ENCODE measurements at regions not wholly inside any gene's neighbourhood (a gene's known extent, or its start where the extent isn't known, plus 50 kb on each side); places are given as distances from the start of the nearest gene placed in this dataset.

DNA sequence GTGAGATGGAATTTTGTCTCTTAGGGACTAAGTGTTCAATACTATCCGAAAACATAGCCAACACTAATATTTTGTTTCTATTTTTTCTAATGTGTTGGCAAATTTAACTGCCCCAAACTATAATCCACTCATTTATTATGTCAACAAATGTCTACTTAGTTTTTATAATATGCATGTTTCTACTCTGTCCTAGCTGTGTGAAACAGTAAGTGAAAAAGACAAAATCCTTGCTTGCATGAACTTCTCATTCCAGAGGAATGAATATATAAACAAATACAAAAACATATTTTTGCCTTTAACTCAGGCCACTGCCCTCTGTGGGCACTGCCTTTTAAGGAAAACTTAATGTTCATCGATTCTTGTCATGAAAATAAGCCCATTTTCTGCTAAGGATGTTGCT, 1275.4 kb upstream of the CDH18 start:
- WGBS, result 74% methylated on average over 2 of the region's 2 CpGs
- H3K9me3 ChIP-seq, result no peaks in the 10 kb centered on the region
- TF ChIP-seq, protein P1, sequence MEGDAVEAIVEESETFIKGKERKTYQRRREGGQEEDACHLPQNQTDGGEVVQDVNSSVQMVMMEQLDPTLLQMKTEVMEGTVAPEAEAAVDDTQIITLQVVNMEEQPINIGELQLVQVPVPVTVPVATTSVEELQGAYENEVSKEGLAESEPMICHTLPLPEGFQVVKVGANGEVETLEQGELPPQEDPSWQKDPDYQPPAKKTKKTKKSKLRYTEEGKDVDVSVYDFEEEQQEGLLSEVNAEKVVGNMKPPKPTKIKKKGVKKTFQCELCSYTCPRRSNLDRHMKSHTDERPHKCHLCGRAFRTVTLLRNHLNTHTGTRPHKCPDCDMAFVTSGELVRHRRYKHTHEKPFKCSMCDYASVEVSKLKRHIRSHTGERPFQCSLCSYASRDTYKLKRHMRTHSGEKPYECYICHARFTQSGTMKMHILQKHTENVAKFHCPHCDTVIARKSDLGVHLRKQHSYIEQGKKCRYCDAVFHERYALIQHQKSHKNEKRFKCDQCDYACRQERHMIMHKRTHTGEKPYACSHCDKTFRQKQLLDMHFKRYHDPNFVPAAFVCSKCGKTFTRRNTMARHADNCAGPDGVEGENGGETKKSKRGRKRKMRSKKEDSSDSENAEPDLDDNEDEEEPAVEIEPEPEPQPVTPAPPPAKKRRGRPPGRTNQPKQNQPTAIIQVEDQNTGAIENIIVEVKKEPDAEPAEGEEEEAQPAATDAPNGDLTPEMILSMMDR (IDR thresholded peaks at IDR 0.05), result no peak
- DNase-seq (ENCODE audit: low spot score in 2 of 2), result no peak
- no peak overlapping the region for H3K27ac ChIP-seq
- H3K27me3 ChIP-seq, result no peaks in the 10 kb centered on the region
- H3K4me1 ChIP-seq, result no peaks in the 10 kb centered on the region
- H3K36me3 ChIP-seq, result no peaks in the 10 kb centered on the region
- H3K4me3 ChIP-seq, result no peak overlapping the region

DNA sequence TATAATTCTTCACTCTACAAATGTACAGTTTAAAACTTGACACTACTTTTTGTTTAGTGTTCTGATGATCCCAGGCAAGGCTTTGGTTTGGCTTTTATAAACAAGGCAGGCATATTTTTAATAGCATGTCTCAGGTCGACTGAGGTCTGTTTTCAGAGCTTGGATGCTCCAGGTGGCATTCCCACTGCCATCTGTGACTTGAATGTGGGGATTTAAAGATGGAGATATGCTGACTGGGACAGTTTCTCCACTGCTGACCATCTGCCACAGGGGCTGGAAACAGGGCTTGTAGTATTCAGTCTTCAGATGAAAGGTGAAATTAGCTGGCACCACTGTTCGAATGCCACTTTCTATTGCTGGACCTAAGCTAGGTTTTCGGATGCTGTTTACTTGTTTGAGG, 1266.2 kb upstream of the CDH18 start:
- H3K4me1 ChIP-seq, result no peaks in the 10 kb centered on the region
- 66% methylated on average over 3 of the region's 3 CpGs for WGBS
- H3K27ac ChIP-seq, result no peak overlapping the region
- no peaks in the 10 kb centered on the region for H3K27me3 ChIP-seq
- DNase-seq (ENCODE audit: low spot score in 2 of 2), result no peak
- no peaks in the 10 kb centered on the region for H3K36me3 ChIP-seq
- no peak overlapping the region for H3K4me3 ChIP-seq
- TF ChIP-seq POLR2A (IDR thresholded peaks at IDR 0.05) (no peak), EP300 (IDR thresholded peaks at IDR 0.05) (no peak), POLR2AphosphoS5 (IDR thresholded peaks at IDR 0.05) (no peak)
- TF ChIP-seq, protein P1 (IDR thresholded peaks at IDR 0.05), result no peak
- H3K9me3 ChIP-seq, result peaks cover 4% of the 10 kb centered on the region

DNA sequence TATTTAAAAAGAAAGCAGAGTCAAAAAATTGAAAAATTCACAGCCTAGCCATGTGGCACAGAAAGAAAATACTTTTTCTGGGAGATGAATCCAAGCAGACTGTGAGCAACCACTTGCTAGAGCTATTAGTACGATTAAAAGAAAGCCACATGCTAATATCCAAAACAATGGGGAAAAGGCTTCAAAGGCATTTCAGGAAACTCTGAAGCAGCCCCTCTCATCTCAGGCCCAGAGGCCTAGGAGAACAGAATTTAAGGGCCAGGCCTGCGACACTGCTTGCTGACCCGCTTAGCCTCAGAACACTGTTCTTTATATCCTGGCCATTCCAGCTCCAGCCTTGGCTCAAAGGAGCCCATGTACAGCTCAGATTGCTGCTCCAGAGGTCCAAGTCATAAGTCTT, 1257.0 kb upstream of the CDH18 start:
- DNase-seq (ENCODE audit: low spot score in 2 of 2), result no peak
- TF ChIP-seq POLR2A (IDR thresholded peaks at IDR 0.05), result no peak
- TF ChIP-seq EP300 (IDR thresholded peaks at IDR 0.05), result no peak
- no peak for TF ChIP-seq POLR2AphosphoS5 (IDR thresholded peaks at IDR 0.05)
- TF ChIP-seq, protein P1 (IDR thresholded peaks at IDR 0.05), result no peak
- no peak overlapping the region for H3K27ac ChIP-seq
- H3K4me1 ChIP-seq, result no peaks in the 10 kb centered on the region
- H3K9me3 ChIP-seq, result no peaks in the 10 kb centered on the region
- 53% methylated on average over 3 of the region's 3 CpGs for WGBS
- H3K36me3 ChIP-seq, result no peaks in the 10 kb centered on the region
- H3K4me3 ChIP-seq, result no peak overlapping the region
- no peaks in the 10 kb centered on the region for H3K27me3 ChIP-seq

DNA sequence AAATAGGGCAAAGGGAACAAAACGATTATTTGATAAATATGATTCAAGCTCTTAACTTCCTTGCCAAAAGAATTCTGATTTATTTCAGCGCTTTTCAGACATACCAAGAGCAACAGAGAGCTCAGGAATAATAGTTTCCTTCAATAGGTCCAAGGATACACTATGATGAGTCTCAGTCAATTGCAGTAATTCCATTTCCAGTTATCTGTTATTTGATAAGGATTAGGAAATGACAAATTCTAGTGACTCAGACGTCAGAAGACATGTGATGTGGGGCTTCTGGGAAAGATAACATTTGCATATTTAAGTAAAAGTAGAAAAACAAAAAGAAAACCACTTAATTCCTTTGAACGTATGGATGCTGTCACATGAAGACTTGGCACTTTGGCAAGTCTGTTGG, 1250.8 kb upstream of the CDH18 start:
- H3K4me3 ChIP-seq, result no peak overlapping the region
- no peaks in the 10 kb centered on the region for H3K4me1 ChIP-seq
- no peak for TF ChIP-seq POLR2AphosphoS5 (IDR thresholded peaks at IDR 0.05)
- TF ChIP-seq POLR2A (IDR thresholded peaks at IDR 0.05), result no peak
- TF ChIP-seq, protein P1 (IDR thresholded peaks at IDR 0.05), result no peak
- TF ChIP-seq EP300 (IDR thresholded peaks at IDR 0.05), result no peak
- H3K27ac ChIP-seq, result no peak overlapping the region
- DNase-seq (ENCODE audit: low spot score in 2 of 2), result no peak
- H3K36me3 ChIP-seq, result no peaks in the 10 kb centered on the region
- 72% methylated on average over 4 of the region's 4 CpGs for WGBS
- H3K9me3 ChIP-seq, result no peaks in the 10 kb centered on the region
- H3K27me3 ChIP-seq, result no peaks in the 10 kb centered on the region

DNA sequence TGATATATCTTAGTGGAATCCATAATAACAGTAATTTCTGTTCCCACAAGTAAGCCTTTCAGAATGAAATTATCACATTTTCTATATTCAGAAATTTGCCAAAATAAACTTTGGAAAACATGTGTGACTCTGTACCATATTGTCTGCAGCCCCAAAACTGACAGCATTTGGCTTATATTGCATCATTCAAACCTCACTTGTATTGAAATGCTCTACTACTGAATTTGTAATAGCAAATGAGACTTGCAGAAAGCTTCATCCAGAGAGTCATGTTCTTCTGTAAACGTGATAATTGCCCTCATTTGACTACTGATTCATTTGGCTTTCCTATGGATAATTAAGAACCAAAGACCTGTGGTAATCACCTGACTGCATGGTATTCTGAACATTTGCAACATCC, 1249.5 kb upstream of the CDH18 start:
- no peaks in the 10 kb centered on the region for H3K4me1 ChIP-seq
- DNase-seq (ENCODE audit: low spot score in 2 of 2), result no peak
- H3K4me3 ChIP-seq, result no peak overlapping the region
- no peak overlapping the region for H3K27ac ChIP-seq
- H3K36me3 ChIP-seq, result no peaks in the 10 kb centered on the region
- TF ChIP-seq POLR2A (IDR thresholded peaks at IDR 0.05), result no peak
- no peak for TF ChIP-seq EP300 (IDR thresholded peaks at IDR 0.05)
- no peak for TF ChIP-seq POLR2AphosphoS5 (IDR thresholded peaks at IDR 0.05)
- H3K9me3 ChIP-seq, result no peaks in the 10 kb centered on the region
- 18% methylated on average over 1 of the region's 1 CpG for WGBS
- no peaks in the 10 kb centered on the region for H3K27me3 ChIP-seq

DNA sequence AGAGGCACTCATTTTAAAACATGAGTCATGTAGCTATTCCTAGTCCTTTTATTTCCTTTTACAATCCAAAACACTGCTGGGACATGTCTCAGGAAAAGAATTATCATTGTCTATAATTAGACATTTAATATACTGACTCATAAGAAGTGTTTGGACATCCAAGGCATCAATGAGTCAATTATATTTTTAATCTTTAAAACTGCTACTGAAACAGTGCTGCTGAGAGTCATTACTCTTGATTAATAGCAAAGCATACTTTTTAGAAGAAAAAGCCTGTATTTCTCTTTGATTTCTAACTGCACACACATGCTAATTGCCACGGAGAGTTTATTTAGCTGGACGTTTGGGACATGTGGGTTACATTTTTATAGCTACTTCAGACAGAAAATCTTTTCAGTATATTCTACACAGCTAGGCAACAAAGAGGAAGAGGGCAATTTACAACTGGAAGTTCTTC, 1249.0 kb upstream of the CDH18 start:
- no peak overlapping the region for H3K27ac ChIP-seq
- no peak overlapping the region for H3K4me3 ChIP-seq
- H3K36me3 ChIP-seq, result no peaks in the 10 kb centered on the region
- no peaks in the 10 kb centered on the region for H3K27me3 ChIP-seq
- no peak for DNase-seq (ENCODE audit: low spot score in 2 of 2)
- H3K9me3 ChIP-seq, result no peaks in the 10 kb centered on the region
- TF ChIP-seq, protein P1 (IDR thresholded peaks at IDR 0.05), result no peak
- 25% methylated on average over 2 of the region's 2 CpGs for WGBS
- H3K4me1 ChIP-seq, result no peaks in the 10 kb centered on the region

All from suprapubic skin (tissue), 4 donors.